SU-DHL-6 (cell line): ENCODE measurements at regions not wholly inside any gene's neighbourhood (a gene's known extent, or its start where the extent isn't known, plus 50 kb on each side); places are given as distances from the start of the nearest gene placed in this dataset.

Experiments used
- EZH2phosphoT487 ChIP-seq: fragments of 200-600 bp; sonication (generic), shearing (Covaris generic); conservative IDR thresholded peaks from 2 replicates; pipeline ENCODE4 v1.6.1; 2018; ENCODE audit warnings: mild to moderate bottlenecking, antibody characterized with exemption, low read length, moderate library complexity, mixed read lengths
- TF ChIP-seq, protein P1 (sequence below): fragments of 200-600 bp; sonication (generic); IDR thresholded peaks from one replicate; pipeline ENCODE4 v1.5.1; 2017; ENCODE audit warnings: antibody characterized with exemption, mild to moderate bottlenecking, low read length, moderate library complexity; ENCODE audit not compliant: insufficient read depth, poor library complexity, severe bottlenecking

DNA sequence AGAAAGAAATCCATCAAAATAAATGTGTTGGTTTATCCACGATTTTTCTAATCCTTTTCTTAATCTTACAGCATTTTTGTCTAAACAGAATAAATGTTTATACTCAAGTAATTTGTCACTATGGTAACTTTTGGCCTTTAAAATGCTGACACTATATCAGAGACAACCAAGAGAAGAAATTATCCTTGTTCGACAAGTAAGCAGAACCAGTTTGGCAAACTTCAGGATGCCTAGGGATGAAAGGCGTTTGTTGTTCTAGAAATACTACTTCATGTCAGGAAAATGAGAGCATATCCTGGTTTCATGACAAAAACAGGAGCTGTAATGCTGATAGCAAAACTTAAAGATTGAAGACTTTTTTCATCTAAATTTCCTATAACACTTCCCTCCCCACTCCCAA, 308.0 kb upstream of the ATP11B start:
- TF ChIP-seq, protein P1, sequence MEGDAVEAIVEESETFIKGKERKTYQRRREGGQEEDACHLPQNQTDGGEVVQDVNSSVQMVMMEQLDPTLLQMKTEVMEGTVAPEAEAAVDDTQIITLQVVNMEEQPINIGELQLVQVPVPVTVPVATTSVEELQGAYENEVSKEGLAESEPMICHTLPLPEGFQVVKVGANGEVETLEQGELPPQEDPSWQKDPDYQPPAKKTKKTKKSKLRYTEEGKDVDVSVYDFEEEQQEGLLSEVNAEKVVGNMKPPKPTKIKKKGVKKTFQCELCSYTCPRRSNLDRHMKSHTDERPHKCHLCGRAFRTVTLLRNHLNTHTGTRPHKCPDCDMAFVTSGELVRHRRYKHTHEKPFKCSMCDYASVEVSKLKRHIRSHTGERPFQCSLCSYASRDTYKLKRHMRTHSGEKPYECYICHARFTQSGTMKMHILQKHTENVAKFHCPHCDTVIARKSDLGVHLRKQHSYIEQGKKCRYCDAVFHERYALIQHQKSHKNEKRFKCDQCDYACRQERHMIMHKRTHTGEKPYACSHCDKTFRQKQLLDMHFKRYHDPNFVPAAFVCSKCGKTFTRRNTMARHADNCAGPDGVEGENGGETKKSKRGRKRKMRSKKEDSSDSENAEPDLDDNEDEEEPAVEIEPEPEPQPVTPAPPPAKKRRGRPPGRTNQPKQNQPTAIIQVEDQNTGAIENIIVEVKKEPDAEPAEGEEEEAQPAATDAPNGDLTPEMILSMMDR = no peak
- no peak for TF ChIP-seq EZH2phosphoT487
